ENCODE measurements at regions not wholly inside any gene's neighbourhood (a gene's known extent, or its start where the extent isn't known, plus 50 kb on each side); places are given as distances from the start of the nearest gene placed in this dataset.

DNA sequence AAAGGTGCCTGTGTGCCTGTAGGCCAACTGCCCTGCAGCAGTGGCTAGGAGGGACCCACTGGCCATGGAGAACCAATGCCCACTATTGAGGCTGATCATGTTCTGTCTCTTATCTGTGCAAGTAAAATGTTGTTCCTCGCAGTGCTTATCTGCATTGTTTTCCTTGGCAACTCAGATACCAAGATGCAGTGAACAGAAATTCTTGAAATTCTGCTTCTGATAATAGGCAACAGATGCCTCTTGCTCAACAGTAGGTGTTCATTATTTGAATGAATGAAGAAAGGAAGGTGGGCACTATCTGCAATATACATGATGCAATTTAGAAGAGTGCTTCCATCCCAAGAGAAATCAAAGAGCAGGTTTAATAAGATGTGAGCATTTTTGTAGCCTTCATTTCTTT, 232.2 kb downstream of the NUAK1 start:
- CTCF ChIA-PET, result no interaction called here

DNA sequence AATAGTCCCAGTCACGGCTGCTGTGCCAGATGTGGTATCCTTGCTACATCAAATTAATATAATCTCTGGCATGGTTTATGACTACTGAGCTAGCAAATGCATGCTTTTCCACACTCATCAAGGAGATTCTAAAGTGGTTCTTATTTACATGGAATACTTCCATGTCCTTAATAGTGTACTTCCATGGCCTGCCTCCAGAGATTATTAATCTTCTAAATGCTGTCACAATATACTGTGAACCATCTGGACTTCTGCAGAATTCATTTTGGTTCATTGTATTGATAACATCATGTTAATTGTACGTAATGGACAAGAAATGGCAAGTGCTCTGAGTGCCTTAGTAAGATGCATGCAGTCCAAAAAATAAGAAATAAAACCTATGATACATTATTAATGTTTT, 230.8 kb downstream of the NUAK1 start:
- Histone ChIP-seq H3K36me3 (ENCODE audit: control insufficient read depth, insufficient read depth, low read length) (no peaks in the 10 kb centered on the region), H3K4me3 (ENCODE audit: low read depth, low read length) (no peak overlapping the region), H3K27me3 (ENCODE audit: control insufficient read depth, insufficient read depth, low read length) (no peaks in the 10 kb centered on the region)
- POLR2A ChIA-PET, result no interaction called here
- DNase-seq (ENCODE audit: low read depth), result no peak
- no peak for TF ChIP-seq CTCF (IDR thresholded peaks at IDR 0.05; ENCODE audit: insufficient read depth, low read depth, low read length)
- CTCF ChIA-PET, result interaction anchor here (1.0 kb wide), 1 partner anchor 23 kb away, joined by 3 read pairs; no protein-coding TSS in a partner anchor

More for the DNA sequence above, 232.2 kb downstream of the NUAK1 start:
- no peak for DNase-seq (ENCODE audit: low read depth)
- Histone ChIP-seq H3K27me3 (ENCODE audit: control insufficient read depth, insufficient read depth, low read length) (no peaks in the 10 kb centered on the region), H3K4me3 (ENCODE audit: low read depth, low read length) (no peak overlapping the region), H3K36me3 (ENCODE audit: control insufficient read depth, insufficient read depth, low read length) (no peaks in the 10 kb centered on the region)
- TF ChIP-seq CTCF (IDR thresholded peaks at IDR 0.05; ENCODE audit: insufficient read depth, low read depth, low read length), result no peak
- POLR2A ChIA-PET, result no interaction called here

DNA sequence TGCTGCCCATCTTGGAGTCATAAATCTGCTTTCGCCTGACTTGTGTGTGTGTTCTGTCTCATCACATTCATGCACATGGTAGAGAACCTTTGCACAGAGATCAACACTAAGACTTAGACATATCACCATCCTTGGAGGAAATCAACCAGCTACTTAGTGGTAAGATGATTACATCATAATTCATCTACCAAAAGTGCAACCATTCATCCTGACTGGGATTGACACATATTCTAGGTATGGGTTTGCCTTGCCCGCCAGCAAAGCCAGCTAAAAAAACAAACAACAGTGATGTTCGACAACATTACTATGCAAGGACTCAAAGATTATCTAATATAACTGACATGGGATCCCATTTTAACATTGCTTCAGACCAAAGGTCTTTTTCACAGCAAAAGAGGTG, 228.7 kb downstream of the NUAK1 start:
- Histone ChIP-seq H3K4me3 (ENCODE audit: low read depth, low read length) (no peak overlapping the region), H3K27me3 (ENCODE audit: control insufficient read depth, insufficient read depth, low read length) (no peaks in the 10 kb centered on the region), H3K36me3 (ENCODE audit: control insufficient read depth, insufficient read depth, low read length) (no peaks in the 10 kb centered on the region)
- ChIA-PET POLR2A (no interaction called here), CTCF (no interaction called here)
- no peak for DNase-seq (ENCODE audit: low read depth)
- no peak for TF ChIP-seq CTCF (IDR thresholded peaks at IDR 0.05; ENCODE audit: insufficient read depth, low read depth, low read length)

DNA sequence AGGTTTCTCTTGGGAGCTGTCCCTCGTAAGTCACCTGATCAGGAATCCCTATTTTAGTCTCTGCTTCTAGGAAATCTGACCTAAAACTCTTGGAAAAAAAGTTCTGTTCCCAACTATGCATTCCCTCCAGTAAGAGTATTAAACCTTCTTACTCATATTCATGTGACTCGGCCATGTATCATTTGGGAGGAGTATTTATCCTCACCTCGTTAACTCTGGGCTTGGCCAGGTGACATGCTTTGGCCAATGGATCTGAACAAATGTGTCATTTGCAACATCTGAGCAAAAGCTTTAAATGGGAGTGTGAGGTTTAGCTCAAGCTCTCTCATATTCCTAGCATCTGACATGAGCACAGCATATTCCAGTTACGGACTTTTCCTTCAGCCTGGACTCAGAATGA, 226.8 kb downstream of the NUAK1 start:
- DNase-seq (ENCODE audit: low read depth), result no peak
- Histone ChIP-seq H3K36me3 (ENCODE audit: control insufficient read depth, insufficient read depth, low read length) (no peaks in the 10 kb centered on the region), H3K4me3 (ENCODE audit: low read depth, low read length) (no peak overlapping the region), H3K27me3 (ENCODE audit: control insufficient read depth, insufficient read depth, low read length) (no peaks in the 10 kb centered on the region)
- POLR2A ChIA-PET, result no interaction called here
- CTCF ChIA-PET, result no interaction called here
- no peak for TF ChIP-seq CTCF (IDR thresholded peaks at IDR 0.05; ENCODE audit: insufficient read depth, low read depth, low read length)

GRCh38 chr12:105912882-105913678, 225.7 kb downstream of the NUAK1 start:
- POLR2A ChIA-PET, result interaction anchor here (0.5 kb wide), 1 partner anchor 136 kb away, joined by 3 read pairs; no protein-coding TSS in a partner anchor
- no peak for TF ChIP-seq CTCF (IDR thresholded peaks at IDR 0.05; ENCODE audit: insufficient read depth, low read depth, low read length)
- H3K4me3 ChIP-seq (ENCODE audit: low read depth, low read length), result no peak overlapping the region
- no peaks in the 10 kb centered on the region for H3K27me3 ChIP-seq (ENCODE audit: control insufficient read depth, insufficient read depth, low read length)
- no peak for DNase-seq (ENCODE audit: low read depth)
- H3K36me3 ChIP-seq (ENCODE audit: control insufficient read depth, insufficient read depth, low read length), result no peaks in the 10 kb centered on the region
- CTCF ChIA-PET, result no interaction called here
